ENCODE measurements at regions not wholly inside any gene's neighbourhood (a gene's known extent, or its start where the extent isn't known, plus 50 kb on each side); places are given as distances from the start of the nearest gene placed in this dataset.
"Not testable (repeated sequence)": the region's sequence is repeated elsewhere in the genome, so short reads cannot be mapped to it uniquely, and the experiment has no call there.

DNA sequence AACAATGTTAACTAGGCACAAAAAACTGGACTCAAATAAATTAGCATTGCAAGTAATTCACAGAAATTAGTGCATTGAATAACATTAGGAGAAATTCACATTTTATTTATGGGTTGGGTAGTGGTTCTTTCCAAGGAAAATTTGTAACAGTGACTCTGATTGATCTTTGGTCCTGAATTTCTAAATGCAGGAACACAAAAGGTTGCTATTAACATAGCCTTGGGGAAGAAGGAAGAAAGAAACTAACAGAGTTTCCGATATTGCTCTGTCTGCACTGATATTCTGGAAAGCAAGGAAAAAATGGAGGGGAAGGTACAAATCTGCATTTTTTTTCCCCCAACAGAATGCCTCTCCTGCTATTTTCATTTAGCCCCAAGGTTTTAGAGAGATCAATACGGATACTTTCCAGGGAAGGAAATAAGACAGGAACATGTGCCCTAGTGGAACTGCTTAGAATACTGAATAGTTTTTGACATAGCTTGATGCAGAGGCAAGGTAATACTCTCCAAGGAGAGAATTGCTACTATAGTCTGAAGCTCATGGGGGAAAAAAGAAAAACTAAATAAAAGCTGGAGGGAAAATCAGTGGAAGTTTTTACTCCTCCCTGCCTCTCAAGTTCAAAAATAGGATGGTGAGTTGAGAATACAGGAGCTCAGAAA, 490.1 kb downstream of the RAPGEF2 start:
- Histone ChIP-seq H3K27ac (ENCODE audit: low read depth, low read length) (no peak overlapping the region), H3K4me1 (ENCODE audit: control insufficient read depth, insufficient read depth, low read length, unreplicated experiment) (no peaks in the 10 kb centered on the region), H3K79me2 (ENCODE audit: control insufficient read depth, insufficient read depth, low read length, unreplicated experiment) (no peaks in the 10 kb centered on the region), H2AFZ (ENCODE audit: low read length, unreplicated experiment) (no peak overlapping the region), H3K27me3 (ENCODE audit: insufficient read depth, low read length) (peaks cover 36% of the 10 kb centered on the region), H3K4me3 (ENCODE audit: low read depth, low read length) (no peak overlapping the region), H3K36me3 (ENCODE audit: insufficient read depth, low read length) (no peaks in the 10 kb centered on the region)

DNA sequence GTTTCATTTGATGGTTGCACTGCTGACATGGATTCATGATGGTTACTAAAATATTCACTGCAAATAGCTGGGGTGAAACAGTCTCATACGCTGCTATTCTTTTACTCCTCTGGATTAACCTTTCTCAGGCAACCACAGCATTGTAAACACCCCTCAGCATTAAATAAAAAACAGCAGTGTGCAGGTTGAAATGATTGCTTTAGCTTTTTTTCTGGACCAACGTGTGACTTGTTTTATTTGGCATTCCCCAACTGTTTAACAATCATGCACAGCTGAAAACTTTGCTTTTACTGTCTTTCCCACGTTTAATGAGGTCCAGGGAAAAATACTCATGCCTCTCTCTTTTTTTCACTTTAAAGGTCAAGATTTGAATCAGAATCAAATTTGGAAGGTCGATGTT, 490.8 kb downstream of the RAPGEF2 start:
- Histone ChIP-seq H3K4me3 (ENCODE audit: low read depth, low read length) (no peak overlapping the region), H3K79me2 (ENCODE audit: control insufficient read depth, insufficient read depth, low read length, unreplicated experiment) (no peaks in the 10 kb centered on the region), H3K36me3 (ENCODE audit: insufficient read depth, low read length) (no peaks in the 10 kb centered on the region), H3K27ac (ENCODE audit: low read depth, low read length) (no peak overlapping the region), H2AFZ (ENCODE audit: low read length, unreplicated experiment) (no peak overlapping the region), H3K27me3 (ENCODE audit: insufficient read depth, low read length) (peaks cover 39% of the 10 kb centered on the region), H3K4me1 (ENCODE audit: control insufficient read depth, insufficient read depth, low read length, unreplicated experiment) (no peaks in the 10 kb centered on the region)

DNA sequence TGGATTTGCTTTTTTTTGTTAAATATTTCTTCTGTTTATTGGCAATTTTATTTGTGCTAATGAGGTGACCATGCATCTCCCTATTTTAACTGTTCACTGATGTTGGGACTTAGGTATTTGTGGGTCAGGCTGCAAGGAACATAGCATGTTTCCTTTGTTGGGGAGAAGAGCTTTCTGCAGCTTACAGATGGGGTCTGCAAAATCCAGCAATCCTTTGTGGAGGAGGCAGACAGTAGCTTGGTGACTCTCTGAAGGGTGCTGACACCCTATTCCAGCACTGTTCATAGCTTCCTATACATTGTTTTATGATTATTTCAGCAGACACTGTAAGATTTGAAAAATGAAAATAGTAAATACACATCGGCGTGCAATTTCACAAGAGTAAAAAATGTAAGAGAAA, 491.7 kb downstream of the RAPGEF2 start:
- H3K4me3 ChIP-seq (ENCODE audit: low read depth, low read length) = no peak overlapping the region
- no peaks in the 10 kb centered on the region for H3K36me3 ChIP-seq (ENCODE audit: insufficient read depth, low read length)
- H3K27ac ChIP-seq (ENCODE audit: low read depth, low read length) = no peak overlapping the region
- no peak overlapping the region for H2AFZ ChIP-seq (ENCODE audit: low read length, unreplicated experiment)
- peaks cover 39% of the 10 kb centered on the region for H3K27me3 ChIP-seq (ENCODE audit: insufficient read depth, low read length)
- no peaks in the 10 kb centered on the region for H3K4me1 ChIP-seq (ENCODE audit: control insufficient read depth, insufficient read depth, low read length, unreplicated experiment)
- no peaks in the 10 kb centered on the region for H3K79me2 ChIP-seq (ENCODE audit: control insufficient read depth, insufficient read depth, low read length, unreplicated experiment)

DNA sequence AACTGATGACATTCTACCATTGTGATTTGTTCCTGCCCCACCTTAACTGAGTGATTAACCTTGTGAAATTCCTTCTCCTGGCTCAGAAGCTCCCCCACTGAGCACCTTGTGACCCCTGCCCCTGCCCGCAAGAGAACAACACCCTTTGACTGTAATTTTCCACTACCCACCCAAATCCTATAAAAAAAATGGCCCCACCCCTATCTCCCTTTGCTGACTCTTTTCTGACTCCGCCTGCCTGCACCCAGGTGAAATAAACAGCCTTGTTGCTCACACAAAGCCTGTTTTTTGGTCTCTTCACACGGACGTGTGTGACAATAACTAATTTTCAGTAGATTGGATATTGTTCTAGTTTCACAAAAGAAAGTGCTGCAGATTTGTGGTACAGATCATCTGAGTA, 492.2 kb downstream of the RAPGEF2 start:
- peaks cover 39% of the 10 kb centered on the region for H3K27me3 ChIP-seq (ENCODE audit: insufficient read depth, low read length)
- not testable (repeated sequence) for H2AFZ ChIP-seq (ENCODE audit: low read length, unreplicated experiment); H3K4me3 ChIP-seq (ENCODE audit: low read depth, low read length); H3K27ac ChIP-seq (ENCODE audit: low read depth, low read length); H3K79me2 ChIP-seq (ENCODE audit: control insufficient read depth, insufficient read depth, low read length, unreplicated experiment); H3K36me3 ChIP-seq (ENCODE audit: insufficient read depth, low read length); H3K4me1 ChIP-seq (ENCODE audit: control insufficient read depth, insufficient read depth, low read length, unreplicated experiment)

DNA sequence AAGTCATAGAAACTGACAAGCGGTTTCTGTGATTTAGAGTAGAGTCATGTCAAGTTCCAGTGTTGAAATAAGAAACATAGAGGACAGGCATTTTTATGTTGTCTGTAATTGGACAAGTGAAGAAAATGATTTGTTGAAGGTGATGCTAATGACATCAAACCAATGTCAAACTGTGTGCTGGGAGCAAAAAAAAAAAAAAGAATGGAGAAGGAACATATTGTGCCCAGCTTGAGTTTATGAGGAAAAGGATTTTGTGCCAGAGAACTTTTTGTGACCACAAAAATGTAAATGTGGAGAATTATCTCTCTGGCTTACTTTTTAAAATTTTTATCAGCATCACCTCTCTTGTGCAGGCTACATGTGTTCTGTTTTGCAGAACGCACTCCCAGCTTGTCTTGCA, 495.7 kb downstream of the RAPGEF2 start:
- H3K27ac ChIP-seq (ENCODE audit: low read depth, low read length) = no peak overlapping the region
- peaks cover 32% of the 10 kb centered on the region for H3K27me3 ChIP-seq (ENCODE audit: insufficient read depth, low read length)
- no peak overlapping the region for H3K4me3 ChIP-seq (ENCODE audit: low read depth, low read length)
- no peaks in the 10 kb centered on the region for H3K79me2 ChIP-seq (ENCODE audit: control insufficient read depth, insufficient read depth, low read length, unreplicated experiment)
- H2AFZ ChIP-seq (ENCODE audit: low read length, unreplicated experiment) = no peak overlapping the region
- H3K4me1 ChIP-seq (ENCODE audit: control insufficient read depth, insufficient read depth, low read length, unreplicated experiment) = no peaks in the 10 kb centered on the region
- H3K36me3 ChIP-seq (ENCODE audit: insufficient read depth, low read length) = no peaks in the 10 kb centered on the region

DNA sequence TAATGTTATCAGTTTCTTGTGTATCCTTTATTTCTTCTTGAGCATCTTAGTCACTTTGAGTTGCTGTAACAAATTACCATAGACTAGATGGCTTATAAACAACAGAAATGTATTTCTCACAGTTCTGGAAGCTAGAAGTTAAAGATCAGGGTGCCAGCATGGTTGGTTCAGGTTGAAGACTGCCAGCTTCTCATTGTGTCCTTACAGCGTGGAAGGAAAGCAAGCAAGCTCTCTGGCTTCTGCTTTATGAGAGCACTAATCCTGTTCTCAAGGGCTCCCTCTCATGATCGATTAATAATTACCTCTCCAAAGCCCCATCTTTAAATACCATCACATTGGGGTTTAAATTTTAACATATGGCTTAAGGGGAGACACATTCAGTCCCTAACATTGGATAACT, 497.2 kb downstream of the RAPGEF2 start:
- no peak overlapping the region for H3K27ac ChIP-seq (ENCODE audit: low read depth, low read length)
- no peaks in the 10 kb centered on the region for H3K36me3 ChIP-seq (ENCODE audit: insufficient read depth, low read length)
- no peak overlapping the region for H3K4me3 ChIP-seq (ENCODE audit: low read depth, low read length)
- no peaks in the 10 kb centered on the region for H3K79me2 ChIP-seq (ENCODE audit: control insufficient read depth, insufficient read depth, low read length, unreplicated experiment)
- H3K27me3 ChIP-seq (ENCODE audit: insufficient read depth, low read length) = 0 out of 2 replicates have a peak, but pooled peaks cover 21% of the 10 kb centered on the region
- no peak overlapping the region for H2AFZ ChIP-seq (ENCODE audit: low read length, unreplicated experiment)
- H3K4me1 ChIP-seq (ENCODE audit: control insufficient read depth, insufficient read depth, low read length, unreplicated experiment) = no peaks in the 10 kb centered on the region

DNA sequence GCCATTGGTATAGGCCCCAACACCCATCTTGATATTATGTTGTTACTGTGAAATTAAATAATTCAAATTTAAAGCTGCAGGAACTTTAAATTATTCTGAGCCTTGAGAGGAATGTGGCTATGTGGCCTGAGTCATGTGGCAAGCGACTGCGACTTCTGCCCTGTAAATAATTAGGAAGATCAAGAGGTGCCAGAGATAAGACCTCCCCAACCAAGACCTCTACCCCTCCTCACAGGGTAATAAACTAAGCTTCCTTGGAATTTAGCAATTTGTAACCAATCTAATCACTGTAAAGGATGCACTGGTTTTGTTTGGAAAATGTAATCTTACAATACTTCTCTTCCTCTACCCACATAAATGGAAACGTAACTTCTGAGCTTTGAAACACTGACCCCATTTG, 501.9 kb downstream of the RAPGEF2 start:
- no peak overlapping the region for H3K27ac ChIP-seq (ENCODE audit: low read depth, low read length)

DNA sequence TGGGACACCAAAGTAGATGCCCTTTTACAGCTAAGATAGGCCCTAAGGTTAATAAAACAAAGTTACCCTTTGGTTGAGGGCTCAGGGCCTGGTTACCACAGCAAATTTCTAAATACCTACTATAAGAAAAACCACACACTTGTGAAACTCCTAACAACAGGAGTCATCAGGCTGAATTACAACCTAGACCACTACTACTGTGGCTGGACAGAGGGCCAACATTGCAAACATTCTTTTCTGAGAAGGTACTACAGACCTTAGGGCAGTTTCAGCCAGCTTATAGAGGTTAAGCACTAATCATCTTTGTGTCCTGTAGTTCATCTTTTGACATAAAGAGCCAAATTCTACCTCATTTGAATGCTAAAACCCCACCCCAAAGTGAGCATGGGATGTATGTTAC, 504.0 kb downstream of the RAPGEF2 start:
- Histone ChIP-seq H2AFZ (ENCODE audit: low read length, unreplicated experiment) (no peak overlapping the region), H3K4me3 (ENCODE audit: low read depth, low read length) (no peak overlapping the region), H3K36me3 (ENCODE audit: insufficient read depth, low read length) (no peaks in the 10 kb centered on the region), H3K27ac (ENCODE audit: low read depth, low read length) (no peak overlapping the region), H3K79me2 (ENCODE audit: control insufficient read depth, insufficient read depth, low read length, unreplicated experiment) (no peaks in the 10 kb centered on the region), H3K27me3 (ENCODE audit: insufficient read depth, low read length) (no peaks in the 10 kb centered on the region), H3K4me1 (ENCODE audit: control insufficient read depth, insufficient read depth, low read length, unreplicated experiment) (no peaks in the 10 kb centered on the region)

More for the DNA sequence above, 501.9 kb downstream of the RAPGEF2 start:
- Histone ChIP-seq H3K36me3 (ENCODE audit: insufficient read depth, low read length) (no peaks in the 10 kb centered on the region), H3K4me1 (ENCODE audit: control insufficient read depth, insufficient read depth, low read length, unreplicated experiment) (no peaks in the 10 kb centered on the region), H2AFZ (ENCODE audit: low read length, unreplicated experiment) (no peak overlapping the region), H3K4me3 (ENCODE audit: low read depth, low read length) (no peak overlapping the region), H3K27me3 (ENCODE audit: insufficient read depth, low read length) (no peaks in the 10 kb centered on the region), H3K79me2 (ENCODE audit: control insufficient read depth, insufficient read depth, low read length, unreplicated experiment) (no peaks in the 10 kb centered on the region)

DNA sequence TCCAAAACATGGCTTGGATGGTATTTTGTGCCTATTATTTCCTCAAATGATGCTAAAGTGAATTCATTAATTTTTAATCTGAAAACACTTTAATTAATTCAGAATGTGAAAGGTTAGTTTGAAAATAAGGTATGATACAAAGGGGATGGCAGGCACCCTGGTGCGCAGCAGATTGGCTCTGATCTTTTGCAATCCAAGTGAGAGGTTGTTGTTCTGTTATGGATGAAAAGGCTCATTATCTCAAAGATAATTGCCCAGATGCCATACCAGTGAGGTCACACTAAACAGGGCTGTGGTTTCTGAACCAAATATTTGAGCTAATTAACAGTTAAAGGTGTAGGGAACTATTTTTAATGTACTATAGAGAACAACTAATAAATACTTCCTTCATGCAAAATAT, 504.9 kb downstream of the RAPGEF2 start:
- Histone ChIP-seq H3K4me1 (ENCODE audit: control insufficient read depth, insufficient read depth, low read length, unreplicated experiment) (no peaks in the 10 kb centered on the region), H3K4me3 (ENCODE audit: low read depth, low read length) (no peak overlapping the region), H3K27me3 (ENCODE audit: insufficient read depth, low read length) (no peaks in the 10 kb centered on the region), H3K27ac (ENCODE audit: low read depth, low read length) (no peak overlapping the region), H3K36me3 (ENCODE audit: insufficient read depth, low read length) (no peaks in the 10 kb centered on the region), H2AFZ (ENCODE audit: low read length, unreplicated experiment) (no peak overlapping the region), H3K79me2 (ENCODE audit: control insufficient read depth, insufficient read depth, low read length, unreplicated experiment) (no peaks in the 10 kb centered on the region)

DNA sequence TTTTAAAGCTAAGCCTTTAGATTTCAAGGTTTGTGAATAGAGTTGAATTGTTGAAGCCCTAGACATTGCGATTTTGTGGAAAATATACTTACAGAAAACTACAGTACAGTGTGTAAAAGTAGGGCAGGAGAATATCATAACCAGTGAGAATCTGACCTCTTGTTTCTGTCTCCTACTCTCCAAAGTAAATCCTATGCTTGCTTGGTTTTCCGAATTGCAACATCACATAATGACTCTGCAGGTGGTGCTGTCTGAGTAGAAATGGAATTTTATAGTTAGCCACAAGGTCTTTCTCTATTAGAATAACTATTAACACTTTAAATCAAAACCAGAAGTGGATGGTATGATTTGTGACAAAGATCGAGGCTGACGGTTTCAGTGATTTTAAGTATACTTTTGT, 505.6 kb downstream of the RAPGEF2 start:
- Histone ChIP-seq H3K4me3 (ENCODE audit: low read depth, low read length) (no peak overlapping the region), H3K27me3 (ENCODE audit: insufficient read depth, low read length) (no peaks in the 10 kb centered on the region), H3K79me2 (ENCODE audit: control insufficient read depth, insufficient read depth, low read length, unreplicated experiment) (no peaks in the 10 kb centered on the region), H3K27ac (ENCODE audit: low read depth, low read length) (no peak overlapping the region), H3K36me3 (ENCODE audit: insufficient read depth, low read length) (no peaks in the 10 kb centered on the region), H3K4me1 (ENCODE audit: control insufficient read depth, insufficient read depth, low read length, unreplicated experiment) (no peaks in the 10 kb centered on the region), H2AFZ (ENCODE audit: low read length, unreplicated experiment) (no peak overlapping the region)

DNA sequence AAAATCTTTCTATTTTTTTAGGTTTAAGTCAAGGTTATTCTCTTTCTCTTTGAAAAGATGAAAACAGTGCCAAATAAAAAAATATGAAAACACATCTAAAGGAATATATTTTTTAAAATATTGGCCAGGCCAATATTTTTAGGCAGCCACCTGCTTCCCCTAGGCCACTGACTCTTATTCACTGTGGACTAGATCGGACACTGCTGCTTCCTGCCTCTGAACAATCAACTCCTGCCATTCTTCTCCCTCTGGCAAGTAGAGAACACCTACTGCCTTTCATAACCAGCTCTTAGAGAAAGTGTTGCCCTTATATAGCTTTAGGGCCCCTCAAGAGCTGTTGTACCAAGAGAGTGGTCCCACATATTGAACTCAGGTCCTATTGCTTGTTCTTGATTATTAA, 529.2 kb downstream of the RAPGEF2 start:
- H3K4me3 ChIP-seq (ENCODE audit: low read depth, low read length) = no peak overlapping the region
- no peaks in the 10 kb centered on the region for H3K4me1 ChIP-seq (ENCODE audit: control insufficient read depth, insufficient read depth, low read length, unreplicated experiment)
- H2AFZ ChIP-seq (ENCODE audit: low read length, unreplicated experiment) = no peak overlapping the region
- no peaks in the 10 kb centered on the region for H3K79me2 ChIP-seq (ENCODE audit: control insufficient read depth, insufficient read depth, low read length, unreplicated experiment)
- no peaks in the 10 kb centered on the region for H3K36me3 ChIP-seq (ENCODE audit: insufficient read depth, low read length)
- H3K27ac ChIP-seq (ENCODE audit: low read depth, low read length) = no peak overlapping the region
- no peaks in the 10 kb centered on the region for H3K27me3 ChIP-seq (ENCODE audit: insufficient read depth, low read length)

All from ACC112 (cell line).